CD4-positive, alpha-beta T cell treated with Interleukin-15 for 1 hour (primary cell): ENCODE measurements at regions not wholly inside any gene's neighbourhood (a gene's known extent, or its start where the extent isn't known, plus 50 kb on each side); places are given as distances from the start of the nearest gene placed in this dataset.

Source experiments
- DNase-seq: peaks from one replicate; pipeline ENCODE4 v3.0.0-alpha.2; 2020

DNA sequence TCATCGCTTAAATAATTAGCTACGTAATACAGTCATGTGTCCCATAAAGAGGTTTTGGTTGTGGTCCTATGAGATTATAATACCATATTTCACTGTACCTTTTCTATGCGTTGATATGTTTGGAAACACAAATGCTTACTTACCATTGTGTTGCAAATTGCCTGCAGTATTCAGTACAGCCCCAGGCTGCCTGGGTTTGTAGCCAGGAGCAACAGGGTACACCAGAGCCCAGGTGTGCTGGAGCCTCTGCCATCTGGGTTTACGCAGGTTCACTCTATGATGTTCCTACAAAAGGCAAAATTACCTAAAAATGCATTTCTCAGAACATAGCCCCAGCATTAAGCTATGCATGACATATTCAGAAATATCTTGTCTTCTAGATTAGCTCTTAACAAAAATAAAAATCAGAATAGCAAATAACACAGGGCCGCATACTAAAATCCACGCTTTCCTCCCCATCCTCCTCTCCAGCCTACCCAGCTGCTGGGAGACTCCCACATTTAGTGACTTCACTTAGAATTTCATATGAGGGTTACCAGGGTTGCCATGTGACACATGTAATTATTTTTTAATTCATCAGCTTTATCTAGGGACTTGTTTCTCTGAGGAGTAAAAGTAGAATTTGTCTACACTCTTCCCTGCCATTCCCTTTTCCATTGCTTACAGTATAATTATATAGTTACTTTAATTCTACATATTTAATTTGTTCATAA lies 559.0 kb upstream of the ADARB2 start:
- DNase-seq: no peak

- no peak for DNase-seq
Observed at GRCh38 chr10:2294739-2295138, 557.4 kb upstream of the ADARB2 start.

DNA sequence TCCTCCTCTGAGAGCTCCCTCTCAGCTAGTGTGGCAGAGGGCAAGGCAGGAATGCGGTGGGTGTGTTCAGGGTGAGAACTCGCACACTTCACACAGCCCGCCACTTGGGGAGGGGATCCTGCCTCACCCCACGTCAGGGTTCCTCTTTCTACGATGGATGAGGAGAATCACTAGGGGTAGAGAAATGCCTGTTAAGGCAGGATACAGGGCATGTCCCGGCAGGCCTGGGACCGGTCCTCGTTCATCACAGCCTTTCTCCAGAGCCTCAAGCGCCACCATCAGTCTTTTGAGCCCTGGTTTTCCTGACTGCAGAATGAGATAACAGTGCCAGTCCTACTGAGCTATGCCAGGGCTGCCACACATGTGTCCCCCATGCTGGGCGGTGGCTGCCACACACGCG lies 546.7 kb upstream of the ADARB2 start:
- no peak for DNase-seq

DNA sequence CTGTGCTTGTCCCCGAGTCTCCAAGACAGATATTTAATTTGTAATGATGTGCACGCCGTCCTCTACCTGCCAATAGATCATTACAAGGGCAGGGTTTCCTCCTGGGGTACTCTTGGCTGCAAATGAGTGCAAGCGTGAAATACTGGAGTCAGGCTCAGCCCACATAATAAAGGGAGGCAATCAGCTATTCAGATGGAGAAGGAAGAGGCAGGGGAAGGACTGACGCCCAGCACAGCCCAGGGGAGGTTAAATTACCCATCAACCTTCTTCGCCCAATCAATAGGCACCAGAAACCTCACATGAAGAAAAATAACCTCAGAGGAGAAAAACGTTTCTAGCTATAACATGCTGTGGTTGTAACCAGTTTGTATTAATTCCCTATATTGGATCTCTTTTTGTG lies 544.9 kb upstream of the ADARB2 start:
- no peak for DNase-seq

- DNase-seq: no peak
Observed at GRCh38 chr10:2280713-2281300, 543.5 kb upstream of the ADARB2 start.

DNA sequence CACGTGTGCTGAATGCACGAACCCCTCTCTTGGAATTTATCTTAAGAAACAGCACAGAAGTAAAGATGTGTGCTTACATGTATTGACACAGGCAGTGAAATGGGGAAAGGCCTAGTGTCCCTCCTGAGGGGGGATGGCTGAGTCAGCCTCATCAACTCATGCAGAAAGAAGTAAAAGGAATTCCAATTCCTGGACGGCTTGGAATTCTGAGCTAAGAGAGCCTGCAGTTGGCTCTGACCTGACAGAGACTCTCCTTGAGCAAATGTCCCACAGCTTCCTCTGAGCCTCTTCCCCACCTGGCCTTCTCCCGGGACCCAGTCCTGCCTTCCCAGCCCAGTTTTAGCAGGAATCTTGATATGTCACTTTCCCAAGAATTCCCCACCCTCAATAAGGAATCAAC lies 542.4 kb upstream of the ADARB2 start:
- no peak for DNase-seq

DNA sequence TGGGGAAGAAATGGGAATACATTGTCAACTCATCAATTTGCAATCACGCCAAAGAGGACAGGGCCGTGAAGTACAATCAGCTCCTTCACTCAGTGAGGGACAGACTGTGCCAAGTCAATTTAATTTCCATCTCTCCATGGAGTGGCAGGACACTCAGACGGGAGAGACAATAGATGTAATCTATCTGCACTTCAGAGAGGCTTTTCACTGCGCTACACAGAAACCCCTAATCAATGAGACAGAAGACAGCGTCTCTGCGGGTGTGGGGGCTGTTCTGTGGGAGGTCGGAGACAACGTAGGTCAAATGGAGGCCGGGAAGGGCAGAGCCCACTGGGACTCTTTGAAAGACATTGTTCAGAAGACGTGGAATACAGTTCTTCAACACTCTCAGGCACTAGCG lies 541.0 kb upstream of the ADARB2 start:
- no peak for DNase-seq

GRCh38 chr10:2263561-2263960 lies 526.2 kb upstream of the ADARB2 start:
- no peak for DNase-seq

DNA sequence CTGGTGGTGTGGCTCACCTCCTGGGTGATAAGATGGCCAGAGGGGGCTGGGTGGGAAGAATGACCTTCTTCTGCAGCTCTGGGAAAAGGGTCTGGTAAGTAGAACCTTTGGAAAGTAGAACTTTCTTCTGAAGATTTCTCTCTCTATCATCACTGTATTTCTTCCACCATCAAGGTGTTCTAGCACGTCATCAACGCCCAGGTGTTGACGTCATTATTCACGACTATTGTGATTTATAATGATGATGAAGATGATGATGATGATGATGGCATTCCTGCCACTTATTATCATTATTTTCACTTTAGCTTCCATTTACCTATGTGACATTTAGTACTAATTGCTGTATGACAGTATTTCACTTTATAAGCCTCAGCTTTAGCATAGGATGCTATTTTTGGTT lies 525.6 kb upstream of the ADARB2 start:
- no peak for DNase-seq

DNA sequence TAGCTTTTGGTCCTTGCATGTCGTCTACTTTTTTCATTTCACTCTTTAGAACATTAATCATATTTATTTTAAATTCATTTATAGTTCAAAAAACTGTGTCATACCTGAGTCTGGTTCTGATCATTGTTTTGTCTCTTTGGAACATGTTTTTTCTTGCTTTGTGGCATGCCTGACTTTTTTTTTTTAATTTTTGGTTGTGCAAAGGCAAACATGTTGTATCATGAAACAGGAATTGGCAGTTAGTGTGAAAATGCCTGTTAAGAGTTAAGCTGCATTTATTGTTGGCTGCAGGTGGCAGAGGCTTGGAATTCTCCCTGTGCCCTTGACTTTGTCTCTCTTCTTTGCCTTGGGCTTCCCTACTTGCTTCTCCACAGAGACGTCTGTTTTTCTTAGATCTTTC lies 525.0 kb upstream of the ADARB2 start:
- DNase-seq: no peak

DNA sequence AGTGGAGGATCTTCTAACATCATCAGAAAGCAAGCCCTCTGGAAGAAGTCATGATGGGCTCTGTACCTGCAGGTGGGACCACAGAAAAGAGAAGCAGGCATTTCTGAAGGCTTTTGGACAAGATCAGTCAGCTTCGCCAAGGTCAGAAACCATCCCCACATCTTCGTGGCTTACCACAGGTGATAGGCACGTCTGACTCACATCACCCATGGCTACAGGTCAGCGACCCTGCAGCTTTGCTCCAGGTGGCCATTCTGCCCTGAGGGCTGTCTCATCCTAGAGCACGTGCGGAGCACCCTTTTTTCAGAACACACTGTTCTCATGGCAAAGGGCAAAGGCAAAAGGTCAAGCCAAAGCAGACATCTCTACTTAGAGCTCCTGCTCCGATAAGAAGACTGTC lies 518.9 kb upstream of the ADARB2 start:
- DNase-seq: no peak

DNA sequence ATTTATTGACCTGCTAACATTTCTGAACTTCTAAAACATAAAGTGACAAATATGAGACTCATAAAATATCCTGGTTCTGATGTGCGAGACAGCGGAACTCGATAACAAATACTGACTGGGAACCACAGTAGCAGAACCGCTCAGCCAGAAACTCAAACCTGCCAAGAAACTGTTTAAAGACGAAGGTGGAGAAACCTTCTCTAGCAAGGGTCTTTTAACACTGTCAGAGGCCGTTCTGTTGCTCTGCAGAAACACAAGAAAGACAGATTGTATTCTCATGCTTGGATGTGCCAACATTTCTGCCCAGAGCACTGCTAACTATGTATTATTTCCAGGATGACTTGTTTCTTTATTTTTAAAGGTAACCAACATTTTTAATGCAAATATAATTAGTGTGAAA lies 514.8 kb upstream of the ADARB2 start:
- DNase-seq: no peak

GRCh38 chr10:2251631-2252030 lies 514.3 kb upstream of the ADARB2 start:
- DNase-seq: no peak

- no peak for DNase-seq
Observed at GRCh38 chr10:2246747-2247146, 509.4 kb upstream of the ADARB2 start.

DNA sequence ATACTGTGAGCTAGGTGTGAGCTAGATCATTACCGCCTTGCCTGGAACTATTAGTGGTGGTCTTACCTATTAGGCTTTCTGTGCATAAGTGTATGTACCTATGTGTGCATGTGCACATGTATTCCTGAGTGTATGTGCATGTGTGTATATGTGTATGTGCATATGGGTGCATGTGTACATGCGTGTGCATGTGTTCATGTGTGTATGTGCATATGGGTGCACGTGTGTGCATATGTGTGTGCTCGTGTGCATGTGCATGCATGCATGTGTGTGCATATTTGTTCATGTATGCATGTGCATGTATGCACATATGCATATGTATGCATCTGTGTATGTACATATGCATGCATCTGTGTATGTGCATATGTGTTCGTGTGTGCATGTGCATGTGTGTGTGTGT lies 508.3 kb upstream of the ADARB2 start:
- DNase-seq: no peak

GRCh38 chr10:2244471-2244870 lies 507.1 kb upstream of the ADARB2 start:
- DNase-seq: no peak

DNA sequence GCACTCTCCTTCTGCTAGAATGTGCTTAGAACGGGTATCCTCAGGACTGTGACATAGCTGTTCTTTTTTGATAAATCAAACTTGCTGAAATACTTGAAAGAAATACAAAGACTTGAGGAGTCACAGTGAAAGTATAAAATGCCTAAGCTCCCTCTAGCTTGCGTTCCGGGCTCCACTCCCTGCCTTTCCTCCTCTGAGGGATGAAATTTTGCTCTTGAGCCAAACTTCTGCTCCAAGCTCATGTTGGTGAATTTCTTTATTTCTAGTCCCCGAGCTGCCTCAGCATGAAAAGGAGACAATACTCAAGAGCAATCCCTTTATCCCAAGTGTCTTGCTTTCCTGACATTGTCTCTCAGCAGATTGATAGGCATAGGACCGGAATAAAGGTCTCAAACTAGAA lies 499.6 kb upstream of the ADARB2 start:
- DNase-seq: no peak

DNA sequence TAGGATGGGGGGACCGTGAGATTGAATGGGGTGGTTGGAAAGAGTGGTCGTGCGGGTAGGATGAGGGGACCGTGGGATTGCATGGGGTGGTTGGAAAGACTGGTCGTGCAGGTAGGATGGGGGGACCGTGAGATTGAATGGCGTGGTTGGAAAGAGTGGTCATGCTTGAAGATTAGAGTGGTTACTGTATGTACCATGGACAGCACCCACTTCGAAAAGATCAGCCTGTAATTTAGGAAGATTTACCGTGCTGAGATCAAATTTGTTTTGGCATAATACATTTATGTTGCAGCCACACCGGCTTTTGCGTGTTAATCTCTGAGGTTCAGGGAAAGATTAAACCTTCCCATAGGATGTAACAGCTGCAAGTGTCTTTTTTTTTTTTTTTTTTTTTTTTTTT lies 495.2 kb upstream of the ADARB2 start:
- no peak for DNase-seq

DNA sequence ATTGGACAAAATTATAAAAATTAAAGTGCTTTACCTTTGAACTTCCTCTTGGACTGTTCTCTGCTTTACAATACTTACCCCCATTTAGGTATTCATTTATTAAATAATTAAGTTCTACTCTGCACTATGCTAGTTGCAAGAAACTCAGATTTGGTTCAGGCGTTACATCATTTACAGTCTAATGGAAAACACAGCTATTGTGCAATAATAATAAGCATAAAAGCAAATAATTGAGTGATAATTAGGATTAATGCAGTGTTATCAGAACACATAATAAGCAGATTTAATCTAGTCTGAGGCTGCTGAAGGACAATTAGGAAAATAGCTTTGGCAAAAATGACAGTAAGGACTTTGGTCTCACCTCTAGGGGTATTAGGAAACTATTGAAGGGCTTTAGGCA lies 493.2 kb upstream of the ADARB2 start:
- no peak for DNase-seq

DNA sequence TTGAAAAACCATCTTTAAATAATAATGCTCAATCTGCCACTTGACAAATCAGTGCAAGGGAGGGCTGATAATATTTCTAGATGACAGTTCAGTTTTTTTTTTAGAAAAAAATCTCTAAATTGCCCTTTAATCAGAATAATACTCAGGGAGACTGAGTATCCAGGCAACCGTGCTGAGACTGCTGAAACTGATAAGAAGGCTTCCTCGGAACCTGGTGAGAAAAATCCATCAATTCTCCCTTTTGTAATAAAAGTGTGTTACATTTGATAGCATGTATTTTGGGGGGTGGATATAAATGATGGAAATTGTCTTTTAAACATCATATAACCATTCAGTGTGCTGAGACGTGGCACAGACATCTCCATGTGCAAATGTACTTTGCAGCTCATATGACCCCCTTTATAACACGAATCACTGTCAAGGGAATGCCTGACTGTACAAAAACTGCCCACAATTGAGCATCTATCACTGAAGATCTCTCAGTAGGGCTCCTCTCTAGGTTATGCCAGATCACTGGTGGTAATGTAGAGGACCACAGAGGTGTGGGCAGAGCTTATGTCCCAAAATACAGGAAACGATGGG lies 491.1 kb upstream of the ADARB2 start:
- no peak for DNase-seq

DNA sequence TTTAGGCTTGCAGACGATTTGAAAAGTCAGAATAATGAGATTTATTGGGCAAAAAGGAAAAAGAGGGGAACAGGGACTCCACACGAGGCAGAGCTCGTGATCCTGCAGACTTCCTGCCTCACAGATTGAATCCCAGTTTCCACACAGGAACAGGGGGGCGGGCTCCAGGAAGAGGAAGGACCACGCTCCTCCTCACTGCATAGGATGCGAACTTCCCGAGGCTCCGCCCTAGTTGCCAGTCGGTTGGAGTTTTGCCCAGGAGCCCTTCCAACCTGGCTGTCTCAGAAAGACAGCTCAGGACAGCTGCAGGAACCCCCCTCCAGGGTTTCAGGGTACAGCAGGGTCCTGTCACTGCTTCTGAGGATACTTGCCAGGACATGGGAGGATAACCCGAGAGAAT lies 488.3 kb upstream of the ADARB2 start:
- no peak for DNase-seq

DNA sequence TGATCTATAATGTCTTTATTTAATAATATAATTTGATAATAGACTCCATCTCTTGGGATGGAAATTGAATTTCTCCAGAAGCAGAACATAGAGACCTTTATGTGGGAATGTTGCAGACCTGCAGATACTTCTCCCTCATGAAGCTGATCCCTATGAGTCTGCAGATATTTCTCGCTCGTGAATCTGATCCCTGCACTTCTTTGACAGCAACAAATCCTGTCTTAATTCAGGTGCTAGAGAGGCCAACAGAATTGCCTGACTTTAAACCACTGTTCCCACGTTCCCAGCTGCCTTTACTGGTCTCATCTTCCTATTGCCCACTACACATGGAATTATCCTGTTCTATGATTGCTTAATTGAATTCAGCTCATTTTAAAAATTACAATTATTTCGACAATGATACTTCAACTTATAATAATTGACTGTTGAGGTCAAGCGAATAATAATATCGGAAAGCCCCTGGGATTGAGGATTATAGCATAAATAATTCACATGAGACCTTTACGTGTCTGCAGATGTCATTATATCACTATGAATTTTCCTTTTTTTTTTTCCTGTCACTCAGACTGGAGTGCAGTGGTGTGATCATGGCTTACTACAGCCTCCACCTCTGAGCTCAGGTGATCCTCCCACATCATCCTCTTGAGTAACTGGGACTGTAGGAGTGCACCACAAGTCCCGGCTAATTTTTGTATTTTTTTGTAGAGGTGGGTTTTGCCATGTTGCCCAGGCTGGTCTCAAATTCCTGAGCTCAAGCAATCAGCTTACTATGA lies 486.4 kb upstream of the ADARB2 start:
- no peak for DNase-seq

DNA sequence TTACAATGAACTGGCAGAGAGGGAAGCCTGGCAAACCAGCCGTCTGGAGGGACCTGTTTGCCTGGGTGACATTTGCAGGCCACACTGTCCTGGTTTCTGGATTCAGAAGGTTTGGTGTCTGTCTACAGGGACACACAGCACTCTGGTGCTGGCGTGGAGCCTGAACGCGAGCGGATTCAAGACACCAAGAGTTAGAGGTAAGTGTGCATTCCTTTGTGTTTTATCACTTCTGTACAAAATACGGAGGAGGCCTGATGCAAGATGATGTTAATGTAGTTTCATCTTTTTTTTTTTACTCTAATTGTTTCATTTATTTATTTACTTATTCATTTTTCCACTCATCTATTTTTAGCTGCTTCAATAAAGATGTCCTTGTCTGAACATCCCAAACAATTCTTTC lies 485.3 kb upstream of the ADARB2 start:
- no peak for DNase-seq

DNA sequence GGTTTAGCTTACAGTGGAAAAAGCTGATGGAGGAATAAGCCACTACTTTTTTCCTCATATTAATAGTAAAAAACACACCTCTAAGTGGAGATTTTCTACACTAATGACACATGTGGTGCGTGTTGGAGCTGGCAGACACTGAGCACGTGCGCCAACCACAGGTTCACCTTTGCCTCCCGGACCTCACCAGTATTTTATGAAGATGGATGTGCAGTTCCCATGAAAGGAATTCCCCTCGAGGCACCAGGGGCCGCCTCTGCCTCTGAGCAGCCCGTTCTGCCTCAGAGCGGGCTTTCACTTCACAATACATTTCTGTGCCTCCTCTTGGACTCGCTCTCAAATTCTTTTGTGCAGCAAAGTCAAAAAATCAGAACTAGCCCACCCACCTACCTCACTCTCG lies 477.5 kb upstream of the ADARB2 start:
- no peak for DNase-seq
